ENCODE measurements at regions not wholly inside any gene's neighbourhood (a gene's known extent, or its start where the extent isn't known, plus 50 kb on each side); places are given as distances from the start of the nearest gene placed in this dataset.
A peak's percentile ranks its signal among the peaks of the same experiment; 100 is the strongest.
"Not testable (repeated sequence)": the region's sequence is repeated elsewhere in the genome, so short reads cannot be mapped to it uniquely, and the experiment has no call there.

DNA sequence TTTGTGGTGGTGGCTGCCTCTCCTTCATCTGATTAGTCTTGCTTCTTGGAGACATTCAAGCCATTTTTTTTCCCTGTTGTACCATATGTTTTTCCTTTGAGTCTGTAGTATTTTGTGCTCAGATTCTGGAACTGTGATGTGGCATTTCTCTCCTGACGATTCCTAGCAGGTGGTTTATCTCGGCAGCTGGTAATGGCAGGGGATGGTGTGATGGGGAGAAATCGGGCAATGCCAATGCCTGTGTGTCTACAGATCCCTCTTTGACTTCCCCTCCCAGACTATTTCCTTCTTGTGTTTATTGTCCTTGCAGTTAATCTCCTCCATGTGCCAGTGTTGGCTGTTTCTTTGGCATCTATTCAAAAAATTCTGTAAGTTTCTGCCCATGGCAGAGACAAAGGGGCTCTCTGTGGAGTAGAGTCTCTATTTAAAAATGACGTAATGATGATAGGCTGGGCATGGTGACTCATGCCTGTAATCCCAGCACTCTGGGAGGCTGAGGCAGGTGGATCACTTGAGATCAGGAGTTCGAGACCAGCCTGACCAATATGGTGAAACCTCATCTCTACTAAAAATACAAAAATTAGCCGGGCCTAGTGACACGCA is 90.2 kb upstream of the ERCC4 start:
- no peak for DNase-seq

DNA sequence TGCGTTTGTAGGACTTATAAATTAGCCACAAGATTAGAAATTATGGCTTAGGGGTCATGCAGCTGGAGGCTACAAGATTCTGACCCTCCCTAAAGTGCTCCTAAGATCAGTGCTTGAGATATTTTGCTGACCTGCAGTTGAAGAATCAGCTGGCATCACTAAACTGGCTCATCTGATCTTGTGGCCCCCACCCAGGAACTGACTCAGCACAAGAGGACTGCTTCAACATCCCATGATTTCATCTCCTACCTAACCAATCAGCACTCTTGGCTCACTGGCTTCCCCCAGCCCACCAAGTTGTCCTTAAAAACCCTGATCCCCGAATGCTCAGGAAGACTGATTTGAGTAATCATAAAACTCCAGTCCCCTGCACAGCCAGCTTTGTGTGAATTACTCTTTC is 86.4 kb upstream of the ERCC4 start:
- DNase-seq = no peak

DNA sequence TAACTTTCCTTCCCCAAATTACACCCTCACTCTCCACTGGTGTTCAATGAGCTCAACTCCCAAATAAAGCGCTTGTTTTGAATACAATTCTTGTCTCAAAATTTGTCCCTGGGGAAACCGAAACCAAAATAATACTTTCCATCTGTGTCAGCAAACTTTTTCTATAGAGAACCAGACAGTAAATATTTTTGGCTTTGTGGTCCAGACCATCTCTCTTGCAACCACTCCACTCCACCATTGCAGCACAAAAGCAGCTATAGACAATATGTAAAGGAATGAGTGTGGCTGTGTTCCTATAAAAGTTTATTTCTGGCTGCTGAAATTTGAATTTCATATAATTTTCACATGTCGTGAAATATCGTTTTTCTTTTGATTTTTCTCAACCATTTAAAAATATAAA is 84.6 kb upstream of the ERCC4 start:
- DNase-seq = no peak

DNA sequence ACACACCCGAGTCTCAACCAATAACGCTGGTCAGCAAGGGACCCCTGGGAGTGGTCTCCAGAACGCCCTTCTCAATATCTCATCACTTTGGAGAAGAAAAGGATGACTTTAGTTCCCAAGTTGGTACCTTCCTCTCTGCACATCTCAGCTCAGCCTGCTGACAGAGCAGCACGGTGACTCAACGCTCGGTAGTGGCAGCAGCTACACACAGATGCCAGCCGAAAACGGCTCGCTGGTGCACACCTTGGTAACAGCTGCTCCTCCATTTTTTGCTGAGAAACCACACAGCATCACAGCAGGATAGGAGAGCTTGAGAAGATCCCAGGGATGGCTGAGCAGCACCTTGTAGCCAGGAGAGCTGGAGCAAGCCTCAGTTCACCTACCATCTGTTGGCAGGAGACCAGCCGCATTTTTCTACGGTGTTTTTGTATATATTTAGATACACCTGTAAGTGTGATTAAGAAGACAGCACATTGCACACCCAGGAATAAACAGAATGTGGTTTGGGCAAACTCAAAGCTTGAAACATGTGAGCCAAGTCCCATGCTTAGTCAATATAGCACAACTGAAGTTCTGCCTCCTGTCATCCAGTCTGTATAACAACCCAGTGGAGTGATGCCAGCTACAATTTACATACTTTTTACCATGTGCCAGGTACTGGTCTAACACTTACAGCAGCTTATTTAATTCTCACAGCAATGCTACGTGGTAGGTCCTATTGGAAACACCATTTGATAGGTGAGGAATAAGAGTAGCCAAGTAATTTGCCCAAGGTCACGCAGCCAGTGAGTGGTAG is 83.8 kb upstream of the ERCC4 start:
- no peak for DNase-seq

DNA sequence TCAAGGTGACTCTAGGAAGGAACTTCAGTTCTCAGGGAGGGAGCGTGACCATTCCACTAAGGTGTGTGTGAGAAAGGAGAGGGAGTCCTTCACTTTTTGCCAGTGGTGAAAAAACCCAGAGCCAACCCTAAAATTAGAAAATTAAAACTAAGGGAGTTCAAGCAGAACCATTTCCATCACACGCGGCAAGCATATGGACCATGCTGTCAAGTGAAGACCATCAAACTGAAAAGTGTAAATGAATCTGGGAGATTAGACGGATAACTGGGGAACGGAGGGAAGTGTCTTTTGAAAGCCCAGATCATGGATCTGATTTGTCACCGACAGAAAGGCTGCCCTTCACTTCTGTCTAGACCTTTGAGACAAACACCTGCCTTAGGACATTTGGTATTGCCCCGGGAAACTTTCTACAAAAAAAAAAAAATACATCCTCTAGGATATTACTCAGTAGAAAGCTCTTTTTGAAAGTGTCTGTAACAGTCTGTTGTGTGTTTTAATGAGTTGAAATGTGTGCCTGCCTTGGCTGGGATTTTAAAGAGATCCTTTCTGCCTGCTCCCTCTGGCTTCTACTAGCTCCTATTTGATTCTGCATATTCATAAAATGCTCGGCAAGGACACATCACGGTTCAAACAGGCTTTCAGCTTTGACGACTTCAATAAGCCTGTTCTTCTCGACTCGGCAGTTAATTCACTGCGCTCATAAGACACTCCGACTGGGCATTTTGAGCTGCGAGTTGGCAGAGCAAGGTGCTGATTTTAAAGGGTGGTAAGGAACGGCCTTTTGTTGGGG is 81.4 kb upstream of the ERCC4 start:
- DNase-seq = no peak

DNA sequence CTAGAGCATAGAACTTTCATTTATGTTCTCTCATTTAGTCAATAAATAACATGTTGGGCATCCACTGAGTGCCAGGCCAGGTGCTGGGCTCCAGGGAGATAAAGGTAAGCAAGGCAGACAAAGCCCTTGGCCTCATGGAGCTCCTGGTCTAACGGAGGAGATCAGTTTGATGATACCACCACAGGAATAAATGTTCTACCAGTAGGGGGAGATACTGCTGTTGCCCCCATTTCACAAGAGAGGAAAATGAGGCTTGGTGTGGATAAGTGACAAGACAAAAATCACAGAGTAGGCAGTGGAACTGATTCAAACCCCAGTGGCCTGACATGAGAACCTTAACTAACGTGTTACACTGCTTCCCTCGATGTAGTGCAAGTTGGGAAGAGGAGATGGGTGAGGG is 80.4 kb upstream of the ERCC4 start:
- no peak for DNase-seq

DNA sequence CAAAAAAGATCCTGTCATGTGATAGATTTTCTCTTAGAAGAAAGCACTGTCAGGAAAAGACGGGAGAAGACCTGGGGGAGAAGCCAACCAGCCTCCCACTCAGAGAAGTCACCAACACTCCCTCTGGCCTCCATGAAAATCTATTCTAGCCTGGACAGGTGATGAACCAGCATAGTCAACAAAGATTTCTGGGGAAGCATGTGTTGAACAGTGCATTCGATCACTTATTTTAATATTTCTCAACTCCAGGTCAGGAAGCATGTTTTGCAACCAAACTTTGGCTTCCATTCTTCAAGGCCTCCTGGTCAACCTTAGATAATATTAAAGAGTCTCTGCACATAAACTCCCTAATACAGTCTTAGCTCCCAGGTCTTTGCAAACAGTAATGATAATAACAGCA is 74.7 kb upstream of the ERCC4 start:
- no peak for DNase-seq

DNA sequence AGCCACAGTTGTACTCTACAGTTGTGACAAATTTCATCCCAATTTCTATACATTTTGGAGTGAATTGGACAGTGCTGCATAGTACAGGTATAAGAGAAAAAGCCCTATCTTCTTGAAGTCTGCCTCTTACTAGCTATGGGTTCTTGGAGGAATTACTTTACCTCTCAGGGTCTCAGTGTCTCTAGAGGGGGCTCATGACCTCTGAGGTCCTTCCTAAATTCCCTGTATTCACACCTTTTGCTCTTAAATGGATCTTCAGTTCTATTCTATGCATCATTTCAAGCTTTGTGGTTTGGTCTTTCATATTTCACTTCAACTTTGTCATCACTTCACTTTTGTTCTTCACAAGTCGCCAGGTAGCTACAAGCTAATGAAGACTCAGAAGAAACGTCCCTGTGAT is 71.2 kb upstream of the ERCC4 start:
- DNase-seq = no peak

DNA sequence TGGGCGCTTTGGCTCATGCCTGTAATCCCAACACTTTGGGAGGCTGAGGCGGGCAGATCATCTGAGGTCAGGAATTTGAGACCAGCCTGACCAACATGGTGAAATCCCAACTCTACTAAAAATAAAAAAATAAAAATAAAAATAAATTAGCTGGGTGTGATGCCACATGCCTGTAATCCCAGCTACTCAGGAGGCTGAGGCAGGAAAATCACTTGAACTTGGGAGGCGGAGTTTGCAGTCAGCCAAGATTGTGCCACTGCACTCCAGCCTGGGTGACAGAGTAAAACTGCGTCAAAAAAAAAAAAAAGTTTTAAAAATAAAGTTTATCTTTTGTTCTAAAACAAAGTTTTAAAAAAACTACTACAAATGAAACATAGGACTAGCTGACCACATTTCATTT is 69.8 kb upstream of the ERCC4 start:
- DNase-seq = not testable (repeated sequence)

DNA sequence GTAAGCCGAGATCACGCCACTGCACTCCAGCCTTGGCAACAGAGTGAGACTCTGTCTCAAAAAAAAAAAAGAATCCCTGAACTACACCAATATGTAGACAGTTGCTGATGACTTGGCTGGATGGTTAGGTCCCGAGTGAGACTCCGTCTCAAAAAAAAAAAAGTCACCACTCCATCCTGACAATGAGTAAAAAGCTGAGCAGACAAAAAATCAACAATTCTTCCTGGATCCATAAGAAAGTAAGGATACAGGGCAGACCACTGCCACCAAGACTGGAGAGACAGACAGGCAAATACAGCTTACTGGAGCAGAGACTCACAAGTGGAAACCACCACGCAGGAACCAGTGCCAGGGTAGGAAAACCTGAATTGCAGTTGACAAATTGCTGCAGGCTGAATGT is 67.1 kb upstream of the ERCC4 start:
- DNase-seq = no peak

DNA sequence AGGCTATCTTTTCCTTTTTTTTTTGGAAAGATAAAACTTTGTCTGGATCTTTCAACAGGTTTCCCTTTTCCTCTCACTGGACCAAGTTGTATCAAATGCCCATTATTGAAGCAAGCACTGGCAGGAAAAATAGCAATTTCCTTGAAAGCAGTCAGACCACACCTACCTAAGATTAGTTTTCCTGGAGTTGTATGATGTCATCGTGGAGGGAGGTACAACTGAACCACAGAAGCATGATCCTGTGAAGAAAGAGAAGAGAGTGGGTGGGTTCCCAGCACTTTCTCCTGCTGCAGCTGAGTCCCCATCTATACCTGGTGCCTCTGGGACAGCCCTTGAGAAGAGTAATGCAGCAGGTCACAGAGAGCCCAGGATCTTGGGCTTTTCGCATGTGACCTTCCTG is 63.6 kb upstream of the ERCC4 start:
- DNase-seq = no peak

DNA sequence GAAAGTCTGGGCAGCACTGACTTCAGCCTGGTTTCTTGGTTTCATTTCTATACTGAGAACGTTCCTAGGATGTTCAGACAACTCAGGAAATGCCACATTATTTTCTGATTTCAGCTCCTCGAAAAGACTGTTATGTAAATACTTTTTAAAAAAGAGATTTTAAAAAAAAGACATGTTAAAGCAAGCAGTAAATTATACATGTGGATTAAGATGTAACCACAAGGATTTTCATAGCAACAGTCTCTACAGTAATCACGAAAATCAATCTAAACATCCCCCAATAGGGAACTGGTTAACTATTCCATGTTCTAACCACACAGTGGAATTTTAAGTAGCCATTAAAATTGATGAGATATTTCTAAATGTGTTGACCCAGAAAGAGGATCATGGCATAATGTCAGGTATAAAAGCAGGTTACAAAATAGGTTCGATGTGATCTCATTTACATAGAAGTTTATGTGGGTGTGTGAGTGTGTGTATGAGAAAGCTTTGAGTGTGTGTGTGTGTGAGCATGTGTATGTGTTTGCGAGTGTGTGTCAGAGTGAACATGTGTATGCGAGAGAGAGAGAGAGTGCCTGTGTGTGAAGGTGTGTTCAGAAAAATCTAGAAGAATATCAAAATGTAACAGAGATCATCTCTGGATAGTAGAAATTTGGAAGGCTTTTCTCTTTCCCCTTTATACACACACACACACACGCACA is 63.0 kb upstream of the ERCC4 start:
- DNase-seq = no peak

DNA sequence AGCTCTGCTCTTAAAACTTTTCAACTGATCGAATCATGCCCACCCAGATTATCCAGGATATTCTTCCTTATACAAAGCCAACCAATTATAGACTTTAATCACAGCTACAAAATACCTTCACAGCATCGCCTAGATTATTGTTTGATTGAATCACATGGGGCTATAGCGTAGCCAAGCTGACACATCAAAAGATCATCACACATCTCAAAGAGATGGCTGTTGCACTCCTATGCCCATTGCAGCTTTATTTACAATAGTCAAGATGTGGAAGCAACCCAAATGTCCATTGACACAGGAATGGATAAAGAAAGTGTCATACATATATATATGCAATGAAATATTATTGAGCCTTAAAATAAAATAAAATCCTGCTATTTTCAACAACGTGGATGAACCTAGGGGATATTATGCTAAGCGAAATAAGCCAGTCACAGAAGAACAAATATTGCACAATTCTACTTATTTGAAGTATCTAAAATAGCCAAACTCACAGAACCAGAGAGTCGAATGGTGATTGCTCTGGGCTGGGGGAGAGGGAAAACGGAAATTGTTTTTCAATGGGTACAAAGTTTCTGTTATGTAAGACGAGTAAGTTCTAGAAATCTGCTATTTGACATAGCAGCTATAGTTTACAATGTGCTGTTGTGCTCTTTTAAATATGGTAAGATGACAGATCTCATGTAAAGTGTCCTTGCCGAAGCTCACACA is 60.9 kb upstream of the ERCC4 start:
- DNase-seq = no peak

DNA sequence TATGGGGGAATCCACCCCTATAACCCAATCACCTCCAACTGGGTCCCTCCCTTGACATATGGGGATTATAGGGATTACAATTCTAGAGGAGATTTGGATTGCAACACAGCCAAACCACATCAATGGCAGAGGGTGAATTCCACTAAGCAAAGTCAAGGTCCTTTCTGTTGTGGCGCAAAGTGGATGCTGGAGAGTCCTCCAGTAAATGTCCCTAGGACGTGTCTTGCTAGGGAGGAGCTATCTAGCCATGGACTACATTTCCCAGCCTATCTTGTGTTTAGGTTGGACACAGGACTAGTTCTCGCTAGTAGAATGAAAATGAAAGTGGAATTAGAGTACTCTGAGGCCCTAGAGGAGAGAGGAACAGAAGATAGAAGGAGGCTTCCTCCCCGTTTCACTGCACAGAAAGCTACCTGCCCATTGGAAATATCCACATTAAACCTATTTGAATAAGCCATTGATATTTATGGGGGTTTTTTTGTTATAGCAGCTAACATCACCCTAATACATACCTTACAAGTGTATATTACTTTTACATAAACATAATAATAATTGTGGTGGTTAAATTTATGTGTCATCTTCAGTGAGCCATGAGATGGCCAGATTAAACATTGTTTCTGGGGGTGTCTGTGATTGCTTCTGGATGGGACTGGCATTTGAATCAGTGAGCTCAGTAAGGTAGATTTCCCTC is 56.7 kb upstream of the ERCC4 start:
- DNase-seq = no peak

DNA sequence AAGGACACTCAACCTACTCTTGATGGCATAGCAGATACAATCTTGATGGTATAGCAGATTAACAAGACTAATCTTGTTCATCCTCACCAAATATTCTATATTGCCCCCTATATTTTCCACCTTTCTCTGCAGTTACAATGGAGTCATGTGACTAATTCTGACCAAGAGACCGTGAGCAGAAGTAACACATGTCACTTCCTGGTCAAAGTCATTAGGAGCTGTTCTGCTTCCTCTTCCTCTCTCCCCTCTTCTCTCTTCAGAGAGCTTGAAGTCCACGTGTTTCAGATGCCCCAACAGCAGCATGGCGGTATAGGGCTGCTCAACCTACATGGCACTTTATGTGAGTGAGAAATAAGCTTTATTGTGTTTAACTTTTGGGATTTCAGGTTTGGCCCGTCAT is 55.3 kb upstream of the ERCC4 start:
- DNase-seq = no peak

DNA sequence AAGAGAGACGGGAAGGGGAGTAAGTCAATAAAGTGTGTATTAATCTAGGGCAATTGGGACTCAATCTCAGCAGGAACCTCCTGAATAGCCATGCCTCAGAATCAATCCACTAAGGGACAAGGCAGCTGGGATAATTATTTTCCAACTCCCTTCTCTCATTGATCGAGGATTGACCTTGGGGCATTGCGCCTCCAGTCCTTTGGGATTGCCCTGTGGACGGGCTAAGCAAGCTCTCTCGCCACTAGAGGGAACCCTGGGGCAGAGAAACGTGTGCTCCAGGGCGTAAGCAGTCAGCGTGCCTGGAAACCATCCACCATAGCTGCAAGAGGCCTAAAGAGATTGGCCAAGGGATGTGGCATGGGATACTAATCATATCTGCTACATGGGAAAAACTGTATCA is 53.9 kb upstream of the ERCC4 start:
- DNase-seq = peak; percentile 22

All from NCI-H2107 (cell line).